ENCODE measurements at regions not wholly inside any gene's neighbourhood (a gene's known extent, or its start where the extent isn't known, plus 50 kb on each side); places are given as distances from the start of the nearest gene placed in this dataset.

- Histone ChIP-seq H3K4me1 (no peaks in the 10 kb centered on the region), H3K4me3 (ENCODE audit: low read depth, low read length) (no peak overlapping the region), H3K79me2 (no peaks in the 10 kb centered on the region), H3K27me3 (ENCODE audit: control insufficient read depth, insufficient read depth, low read length) (no peaks in the 10 kb centered on the region), H3K4me2 (ENCODE audit: low read length) (no peak overlapping the region), H3K9ac (no peak overlapping the region), H2AFZ (no peak overlapping the region), H3K36me3 (ENCODE audit: control insufficient read depth, insufficient read depth, low read length) (no peaks in the 10 kb centered on the region), H3K27ac (no peak overlapping the region), H3K9me3 (ENCODE audit: control insufficient read depth, low read length) (no peaks in the 10 kb centered on the region)
- no peak for TF ChIP-seq CTCF (IDR thresholded peaks at IDR 0.05)
These were observed 494.6 kb downstream of the ENC1 start for GRCh38 chr5:74145951-74146350.

GRCh38 chr5:74143721-74144330 is 496.7 kb downstream of the ENC1 start:
- no peak overlapping the region for H3K9ac ChIP-seq
- no peak for TF ChIP-seq CTCF (IDR thresholded peaks at IDR 0.05)
- no peaks in the 10 kb centered on the region for H3K79me2 ChIP-seq
- H3K4me2 ChIP-seq (ENCODE audit: low read length): no peak overlapping the region
- H3K36me3 ChIP-seq (ENCODE audit: control insufficient read depth, insufficient read depth, low read length): no peaks in the 10 kb centered on the region
- no peak overlapping the region for H2AFZ ChIP-seq
- H3K9me3 ChIP-seq (ENCODE audit: control insufficient read depth, low read length): no peaks in the 10 kb centered on the region
- no peaks in the 10 kb centered on the region for H3K27me3 ChIP-seq (ENCODE audit: control insufficient read depth, insufficient read depth, low read length)
- no peak overlapping the region for H3K27ac ChIP-seq
- no peak overlapping the region for H3K4me3 ChIP-seq (ENCODE audit: low read depth, low read length)
- no peaks in the 10 kb centered on the region for H3K4me1 ChIP-seq

- Histone ChIP-seq H3K4me2 (ENCODE audit: low read length) (no peak overlapping the region), H3K9ac (no peak overlapping the region)
- no peak for TF ChIP-seq CTCF (IDR thresholded peaks at IDR 0.05)
These were observed 497.4 kb downstream of the ENC1 start for GRCh38 chr5:74143151-74143550.

GRCh38 chr5:74141053-74141452 is 499.5 kb downstream of the ENC1 start:
- Histone ChIP-seq H3K27ac (no peak overlapping the region), H3K4me1 (no peaks in the 10 kb centered on the region), H3K9me3 (ENCODE audit: control insufficient read depth, low read length) (no peaks in the 10 kb centered on the region), H2AFZ (no peak overlapping the region), H3K79me2 (no peaks in the 10 kb centered on the region), H3K36me3 (ENCODE audit: control insufficient read depth, insufficient read depth, low read length) (no peaks in the 10 kb centered on the region), H3K27me3 (ENCODE audit: control insufficient read depth, insufficient read depth, low read length) (no peaks in the 10 kb centered on the region), H3K9ac (no peak overlapping the region), H3K4me3 (ENCODE audit: low read depth, low read length) (no peak overlapping the region), H3K4me2 (ENCODE audit: low read length) (no peak overlapping the region)
- no peak for TF ChIP-seq CTCF (IDR thresholded peaks at IDR 0.05)

More at GRCh38 chr5:74143151-74143550, 497.4 kb downstream of the ENC1 start:
- Histone ChIP-seq H3K36me3 (ENCODE audit: control insufficient read depth, insufficient read depth, low read length) (no peaks in the 10 kb centered on the region), H3K4me1 (no peaks in the 10 kb centered on the region), H3K9me3 (ENCODE audit: control insufficient read depth, low read length) (no peaks in the 10 kb centered on the region), H3K4me3 (ENCODE audit: low read depth, low read length) (no peak overlapping the region), H3K27me3 (ENCODE audit: control insufficient read depth, insufficient read depth, low read length) (no peaks in the 10 kb centered on the region), H3K27ac (no peak overlapping the region), H3K79me2 (no peaks in the 10 kb centered on the region), H2AFZ (no peak overlapping the region)

- Histone ChIP-seq H3K4me1 (no peaks in the 10 kb centered on the region), H3K9ac (no peak overlapping the region), H3K36me3 (ENCODE audit: control insufficient read depth, insufficient read depth, low read length) (no peaks in the 10 kb centered on the region), H3K27me3 (ENCODE audit: control insufficient read depth, insufficient read depth, low read length) (no peaks in the 10 kb centered on the region), H3K4me3 (ENCODE audit: low read depth, low read length) (no peak overlapping the region), H3K27ac (no peak overlapping the region), H3K9me3 (ENCODE audit: control insufficient read depth, low read length) (no peaks in the 10 kb centered on the region), H2AFZ (no peak overlapping the region), H3K4me2 (ENCODE audit: low read length) (no peak overlapping the region), H3K79me2 (no peaks in the 10 kb centered on the region)
- TF ChIP-seq CTCF (IDR thresholded peaks at IDR 0.05): no peak
These were observed 500.1 kb downstream of the ENC1 start for GRCh38 chr5:74140409-74140808.

Measured in parathyroid adenoma (tissue), 2 donors.